H1 (cell line): ENCODE measurements at regions not wholly inside any gene's neighbourhood (a gene's known extent, or its start where the extent isn't known, plus 50 kb on each side); places are given as distances from the start of the nearest gene placed in this dataset.

Experiments used
- CTCF ChIA-PET: fragments of 300-600 bp; sonication (Branson Sonifier 250); formaldehyde crosslinking; loops from one replicate; lab custom pipeline; 2021; ENCODE audit not compliant: partially characterized antibody; lab: Charles Lee
- POLR2A ChIA-PET: fragments of 300-600 bp; sonication (Branson Sonifier 250); formaldehyde crosslinking; loops from one replicate; lab custom pipeline; 2021; ENCODE audit warnings: inconsistent platforms; ENCODE audit not compliant: partially characterized antibody; lab: Charles Lee
- DNase-seq, 2 experiments: peaks; one replicate each; pipeline versions ENCODE4 v3.0.0 to v3.0.0-alpha.2; 2010 to 2022; ENCODE audit warnings: low spot score in 2 of 2, low read depth in 1 of 2, mixed read lengths in 1 of 2
- FAIRE-seq: peaks from 2 replicates; lab custom pipeline; 2011; peaks lifted over from hg19 to GRCh38; lab: Jason Lieb, UNC
- H2AFZ ChIP-seq: 2 replicates; pipeline ENCODE4 v1.8.1; 2012; ENCODE audit warnings: low read length, inconsistent platforms
- H2AK5ac ChIP-seq: 2 replicates; pipeline ENCODE4 v1.6.1; 2013; ENCODE audit warnings: low read depth, low read length
- H2BK120ac ChIP-seq: replicated peaks from 2 replicates; pipeline ENCODE3; 2013; ENCODE audit warnings: low read depth, low read length, inconsistent platforms
- H2BK12ac ChIP-seq: 2 replicates; pipeline ENCODE4 v1.6.1; 2013; ENCODE audit warnings: low read depth, low read length
- H2BK15ac ChIP-seq: 2 replicates; pipeline ENCODE4 v1.6.1; 2013; ENCODE audit warnings: low read length
- H2BK20ac ChIP-seq: 2 replicates; pipeline ENCODE4 v1.6.1; 2013; ENCODE audit warnings: low read length
- H2BK5ac ChIP-seq: 2 replicates; pipeline ENCODE4 v1.6.1; 2013; ENCODE audit warnings: low read depth, low read length
- H3K14ac ChIP-seq: 2 replicates; pipeline ENCODE4 v1.6.1; 2013; ENCODE audit warnings: inconsistent platforms; ENCODE audit not compliant: insufficient read length
- H3K18ac ChIP-seq: 2 replicates; pipeline ENCODE4 v1.6.1; 2013; ENCODE audit warnings: low read length; ENCODE audit errors: extremely low read depth
- H3K23ac ChIP-seq: 2 replicates; pipeline ENCODE4 v1.6.1; 2013; ENCODE audit warnings: inconsistent platforms; ENCODE audit not compliant: insufficient read length
- H3K23me2 ChIP-seq: 2 replicates; pipeline ENCODE4 v1.6.1; 2013; ENCODE audit warnings: low read depth, low read length
- H3K27ac ChIP-seq: 2 replicates; pipeline ENCODE4 v1.6.1; 2011; ENCODE audit warnings: low read depth, low read length, inconsistent platforms
- H3K27me3 ChIP-seq, 4 experiments: replicated peaks in 1 of 4; 1 replicate in 1 of 4; 2 replicates in 3 of 4; pipeline versions ENCODE4 v1.6.1 to v1.8.1; 2011 to 2013; ENCODE audit warnings: low read length in 3 of 4, mild to moderate bottlenecking in 3 of 4, inconsistent platforms in 2 of 4, mixed read lengths in 2 of 4, moderate library complexity in 1 of 4; ENCODE audit not compliant: control insufficient read depth in 3 of 4, insufficient read depth in 3 of 4; ENCODE audit errors: extremely low read depth in 1 of 4
- H3K36me3 ChIP-seq, 4 experiments: 2 replicates each; pipeline versions ENCODE4 v1.6.1 to v1.8.1; 2011 to 2013; ENCODE audit warnings: mild to moderate bottlenecking in 4 of 4, low read length in 3 of 4, moderate library complexity in 2 of 4, control low read depth in 1 of 4, inconsistent platforms in 1 of 4; ENCODE audit not compliant: insufficient read depth in 4 of 4, control insufficient read depth in 2 of 4
- H3K4ac ChIP-seq: replicated peaks from 2 replicates; pipeline ENCODE3; 2013; ENCODE audit warnings: low read length, low read depth, mixed read lengths, inconsistent platforms; ENCODE audit not compliant: insufficient read length
- H3K4me1 ChIP-seq, 4 experiments: replicated peaks in 1 of 4; 1 replicate in 1 of 4; 2 replicates in 3 of 4; pipeline versions ENCODE4 v1.6.1 to v1.8.1; 2011 to 2013; ENCODE audit warnings: low read length in 3 of 4, inconsistent platforms in 2 of 4, mixed read lengths in 1 of 4; ENCODE audit not compliant: insufficient read depth in 4 of 4, control insufficient read depth in 3 of 4
- H3K4me2 ChIP-seq, 2 experiments: 2 replicates each; pipeline versions ENCODE4 v1.6.1 to v1.8.1; 2011 to 2013; ENCODE audit warnings: low read depth in 2 of 2, low read length in 2 of 2, control low read depth in 1 of 2, inconsistent platforms in 1 of 2, mild to moderate bottlenecking in 1 of 2; ENCODE audit not compliant: insufficient read depth in 1 of 2
- H3K4me3 ChIP-seq, 4 experiments: fragments of 200-600, 300-600 bp in 1 of 4; sonication (generic), shearing (Covaris generic), sonication (Bioruptor Twin) in 1 of 4; 2 replicates each; pipeline versions ENCODE4 v1.5.1 to v1.8.1; 2011 to 2016; ENCODE audit warnings: low read length in 4 of 4, low read depth in 3 of 4, control low read depth in 2 of 4, inconsistent platforms in 2 of 4, mild to moderate bottlenecking in 2 of 4, mixed read lengths in 1 of 4, moderate library complexity in 1 of 4; ENCODE audit not compliant: insufficient read depth in 2 of 4; ENCODE audit errors: extremely low read depth in 1 of 4
- H3K56ac ChIP-seq: replicated peaks from 2 replicates; pipeline ENCODE3; 2013; ENCODE audit warnings: low read depth, mild to moderate bottlenecking, mixed read lengths, low read length, inconsistent platforms; ENCODE audit not compliant: insufficient read length
- H3K79me1 ChIP-seq: 2 replicates; pipeline ENCODE4 v1.6.1; 2013; ENCODE audit warnings: low read depth, low read length, control low read depth
- H3K79me2 ChIP-seq, 2 experiments: 2 replicates each; pipeline versions ENCODE4 v1.6.1 to v1.8.1; 2012 to 2013; ENCODE audit warnings: low read length in 2 of 2, mild to moderate bottlenecking in 2 of 2, inconsistent platforms in 1 of 2; ENCODE audit not compliant: insufficient read depth in 2 of 2, control insufficient read depth in 1 of 2
- H3K9ac ChIP-seq, 4 experiments: replicated peaks in 1 of 4; 1 replicate in 1 of 4; 2 replicates in 3 of 4; pipeline versions ENCODE4 v1.6.1 to v1.8.1; 2011 to 2013; ENCODE audit warnings: low read depth in 3 of 4, low read length in 3 of 4, control low read depth in 2 of 4, mild to moderate bottlenecking in 2 of 4, moderate library complexity in 2 of 4, inconsistent platforms in 1 of 4; ENCODE audit errors: extremely low read depth in 1 of 4
- H3K9me3 ChIP-seq, 2 experiments: 2 replicates each; pipeline versions ENCODE4 v1.6.1 to v1.8.1; 2012 to 2013; ENCODE audit warnings: mild to moderate bottlenecking in 2 of 2, moderate library complexity in 2 of 2, control low read depth in 1 of 2, inconsistent platforms in 1 of 2, low read depth in 1 of 2, low read length in 1 of 2, mixed read lengths in 1 of 2; ENCODE audit not compliant: insufficient read depth in 2 of 2
- H4K20me1 ChIP-seq, 2 experiments: replicated peaks in 1 of 2; 2 replicates each; pipeline versions ENCODE3 to v1.8.1; 2011 to 2013; ENCODE audit warnings: inconsistent platforms in 2 of 2, low read length in 2 of 2, mild to moderate bottlenecking in 1 of 2; ENCODE audit not compliant: insufficient read depth in 2 of 2, control insufficient read depth in 1 of 2
- H4K5ac ChIP-seq: 2 replicates; pipeline ENCODE4 v1.6.1; 2013; ENCODE audit warnings: low read length, low read depth, mixed read lengths, inconsistent platforms; ENCODE audit not compliant: insufficient read length
- H4K8ac ChIP-seq: 2 replicates; pipeline ENCODE4 v1.8.0; 2013; ENCODE audit warnings: mild to moderate bottlenecking, moderate library complexity, low read length, inconsistent platforms; ENCODE audit not compliant: insufficient read depth; ENCODE audit errors: extremely low read depth
- H4K91ac ChIP-seq: replicated peaks from 2 replicates; pipeline ENCODE3; 2013; ENCODE audit warnings: low read length, mixed read lengths, inconsistent platforms; ENCODE audit not compliant: insufficient read length
- EZH2 ChIP-seq: fragments of 200-600 bp; sonication (generic); IDR thresholded peaks from 2 replicates; pipeline ENCODE4 v1.7.1; 2012; ENCODE audit warnings: low read depth, mild to moderate bottlenecking, moderate library complexity, low read length, inconsistent platforms; ENCODE audit not compliant: severe bottlenecking
- KDM1A ChIP-seq: fragments of 200-600, 300-600 bp; sonication (generic); IDR thresholded peaks from 2 replicates; pipeline ENCODE4 v1.7.1; 2016; ENCODE audit warnings: mild to moderate bottlenecking, low read length, borderline replicate concordance
- NANOG ChIP-seq: IDR thresholded peaks from 2 replicates; pipeline ENCODE4 v1.6.1; 2011; ENCODE audit warnings: low read length, low read depth, mild to moderate bottlenecking, inconsistent platforms; ENCODE audit not compliant: insufficient read depth, poor library complexity, severe bottlenecking
- NRF1 ChIP-seq: IDR thresholded peaks from 2 replicates; pipeline ENCODE4 v1.6.1; 2011; ENCODE audit warnings: mild to moderate bottlenecking, low read depth, low read length, improper control_type of control experiment
- SP4 ChIP-seq: IDR thresholded peaks from 2 replicates; pipeline ENCODE4 v1.6.1; 2012; ENCODE audit warnings: low read length, inconsistent platforms
- TAF7 ChIP-seq: optimal IDR thresholded peaks from 2 replicates; pipeline ENCODE3; 2011; ENCODE audit warnings: low read depth, mild to moderate bottlenecking, inconsistent platforms, low read length, moderate library complexity, borderline replicate concordance
- WGBS, 2 experiments: shearing (Covaris generic) in 1 of 2; methylation state at CpG; one replicate each; pipeline versions ENCODE4 v1.1.6 to v1.1.7; 2013 to 2015; ENCODE audit warnings: low lambda C conversion rate in 2 of 2, mixed read lengths in 2 of 2, inconsistent platforms in 1 of 2, low coverage in 1 of 2, missing lambda C conversion rate in 1 of 2; ENCODE audit not compliant: insufficient replicate concordance in 2 of 2, insufficient coverage in 1 of 2, insufficient read length in 1 of 2; ENCODE audit errors: extremely low coverage in 1 of 2, missing lambda C conversion rate in 1 of 2; 5-methylcytosine and 5-hydroxymethylcytosine counted together

GRCh38 chr9:115877852-115878438 lies 275.6 kb upstream of the PAPPA start:
- ChIA-PET POLR2A (no interaction called here), CTCF (interaction anchor here (0.8 to 3.0 kb wide), 8 partner anchors 9 to 769 kb away, joined by 3 to 11 read pairs (median 3); no protein-coding TSS in a partner anchor)
- Histone ChIP-seq H3K56ac (no peak overlapping the region), H2BK15ac (no peak overlapping the region), H3K4me1 (no peaks in the 10 kb centered on the region), H3K23me2 (no peaks in the 10 kb centered on the region), H3K23ac (no peak overlapping the region), H3K79me1 (no peaks in the 10 kb centered on the region), H3K27me3 (no peaks in the 10 kb centered on the region), H2AK5ac (no peak overlapping the region), H2BK12ac (0 out of 2 replicates have a peak overlapping the region, but pooled peaks have one; percentile 50), H3K9ac (no peak overlapping the region), H3K4me2 (no peak overlapping the region), H3K14ac (no peak overlapping the region), H3K4me3 (no peak overlapping the region), H3K9me3 (no peaks in the 10 kb centered on the region), H3K4ac (no peak overlapping the region), H2BK20ac (no peak overlapping the region), H2BK120ac (no peak overlapping the region), H4K91ac (no peak overlapping the region), H3K36me3 (no peaks in the 10 kb centered on the region), H2AFZ (no peak overlapping the region), H3K18ac (no peak overlapping the region; the same call in 1 of the 2 replicates), H4K20me1 (no peaks in the 10 kb centered on the region), H3K79me2 (no peaks in the 10 kb centered on the region), H4K8ac (no peak overlapping the region), H3K27ac (no peak overlapping the region), H2BK5ac (peak overlapping the region; percentile 35; the same call in 1 of the 2 replicates), H4K5ac (no peak overlapping the region)
- DNase-seq (no peak), FAIRE-seq (no peak)
- TF ChIP-seq NRF1, result no peak
- no peak for TF ChIP-seq NANOG
- no peak for TF ChIP-seq SP4
- TF ChIP-seq KDM1A, result no peak
- no peak for TF ChIP-seq TAF7
- TF ChIP-seq EZH2, result no peak
- WGBS, 2 experiments, result 68% methylated on average over 2 of the region's 3 CpGs; no CpG with 5 or more reads in 1 of the 2 experiments
